Spleen (tissue), 11 donors: ENCODE measurements at regions not wholly inside any gene's neighbourhood (a gene's known extent, or its start where the extent isn't known, plus 50 kb on each side); places are given as distances from the start of the nearest gene placed in this dataset.

Source experiments
- DNase-seq: peaks from one replicate; pipeline ENCODE4 v3.0.0-alpha.2; 2020
- H3K27ac ChIP-seq, 8 donors: fragments of 200-600 bp; sonication (generic) in 7 of 8; 1 replicate in 4 of 8; 2 replicates in 4 of 8; pipeline versions ENCODE4 v1.5.0 to v1.8.0; 2016 to 2021; ENCODE audit warnings: inconsistent platforms in 4 of 8, mild to moderate bottlenecking in 4 of 8, moderate library complexity in 1 of 8
- H3K27me3 ChIP-seq, 7 donors: fragments of 200-600 bp; sonication (generic) in 6 of 7; replicated peaks in 1 of 7; 1 replicate in 4 of 7; 2 replicates in 3 of 7; pipeline versions ENCODE4 v1.5.0 to v1.8.0; 2016 to 2021; ENCODE audit warnings: inconsistent platforms in 3 of 7, mild to moderate bottlenecking in 1 of 7
- H3K36me3 ChIP-seq, 6 donors: fragments of 200-600 bp; sonication (generic) in 5 of 6; 1 replicate in 4 of 6; 2 replicates in 2 of 6; pipeline versions ENCODE4 v1.5.0 to v1.8.0; 2016 to 2021; ENCODE audit warnings: inconsistent platforms in 2 of 6
- H3K4me1 ChIP-seq, 6 donors: fragments of 200-600 bp; sonication (generic) in 5 of 6; 1 replicate in 3 of 6; 2 replicates in 3 of 6; pipeline versions ENCODE4 v1.5.0 to v1.8.0; 2016 to 2021; ENCODE audit warnings: inconsistent platforms in 3 of 6
- H3K4me3 ChIP-seq, 8 donors: fragments of 200-600 bp; sonication (generic) in 7 of 8; 1 replicate in 4 of 8; 2 replicates in 4 of 8; pipeline versions ENCODE4 v1.5.0 to v1.8.0; 2016 to 2021; ENCODE audit warnings: inconsistent platforms in 4 of 8, mild to moderate bottlenecking in 4 of 8, moderate library complexity in 2 of 8
- H3K9me3 ChIP-seq, 8 donors: fragments of 200-600 bp; sonication (generic) in 7 of 8; 1 replicate in 4 of 8; 2 replicates in 4 of 8; pipeline versions ENCODE4 v1.5.0 to v1.8.0; 2016 to 2021; ENCODE audit warnings: inconsistent platforms in 4 of 8
- POLR2A ChIP-seq, 3 donors: fragments of 450-650 bp; IDR thresholded peaks; one replicate each; pipeline ENCODE4 v1.5.1; 2017; ENCODE audit warnings: antibody characterized with exemption in 3 of 3, mild to moderate bottlenecking in 1 of 3
- POLR2AphosphoS5 ChIP-seq, 3 donors: sonication (generic); formaldehyde crosslinking; IDR thresholded peaks; one replicate each; pipeline ENCODE4 v1.5.1; 2017; ENCODE audit warnings: antibody characterized with exemption in 3 of 3
- WGBS, 5 donors: extraction: QIAGEN DNeasy Blood & Tissue Kit in 3 of 5; methylation state at CpG; one replicate each; pipeline versions ENCODE4 v1.1.5 to v1.1.7; 2013 to 2018; 5-methylcytosine and 5-hydroxymethylcytosine counted together
- intact Hi-C: fragments of 100-400 bp; cut with DNase I; formaldehyde crosslinking; loops from one replicate; pipeline ENCODE4 v1.15.0; 2023; ENCODE audit warnings: low total_unique reads
- TF ChIP-seq, protein P1 (sequence below), 11 experiments: fragments of 200-600 bp in 7 of 11; fragments of 450-650 bp in 4 of 11; sonication (generic) in 4 of 11; IDR thresholded peaks in 8 of 11; conservative IDR thresholded peaks in 3 of 11; 1 replicate in 7 of 11; 2 replicates in 4 of 11; pipeline versions ENCODE4 v1.4.0 to v1.8.0; 2016 to 2021; ENCODE audit warnings: antibody characterized with exemption in 11 of 11, inconsistent platforms in 4 of 11, mild to moderate bottlenecking in 1 of 11
- donor health status: healthy with polysubstance abuse.
- donor health status: DM: no; HTN: no; CAD: no; lungs with moderate emphysema.
- donor health status: DM: no; HTN: no; CAD: no.
- donor health status: Bipolar disorder and iron deficiency.
- donor health status: healthy.
- donor health status: DM: no; HTN: no; CAD: no.
- donor health status: DM: yes; HTN: yes; CAD: no.

DNA sequence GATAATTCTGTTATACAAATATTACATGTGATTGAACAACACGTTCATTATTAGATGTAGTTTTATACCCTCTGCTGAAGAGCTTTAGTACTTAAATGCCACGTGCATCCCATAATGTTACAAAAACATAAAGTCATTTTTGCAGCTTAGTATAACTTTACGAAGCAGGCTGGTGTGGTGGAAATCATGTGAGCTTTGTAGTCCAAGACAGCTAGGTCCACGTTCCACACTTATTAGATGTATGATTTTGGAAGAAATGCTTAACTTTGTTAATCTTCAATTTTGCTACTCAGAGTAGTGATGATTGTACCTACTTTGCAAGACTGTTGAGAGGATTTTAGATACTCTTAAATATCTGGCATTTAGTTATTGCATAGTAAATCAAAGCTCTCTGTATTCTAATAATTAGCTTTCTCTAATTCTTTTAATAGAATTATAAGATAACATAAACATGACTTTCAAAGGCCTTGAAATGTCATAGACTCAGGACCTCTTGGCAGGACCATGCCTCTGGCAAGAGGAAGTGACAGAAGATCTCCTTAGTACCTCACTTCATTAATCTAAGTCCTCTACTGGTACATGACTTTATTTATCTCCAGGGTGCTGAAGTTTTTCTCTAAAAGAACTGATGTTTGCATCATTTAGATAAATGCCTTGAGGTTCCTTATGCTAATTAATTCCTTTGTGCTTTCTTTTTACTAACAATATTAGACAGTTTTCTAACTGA lies 153.7 kb downstream of the PCDH20 start:
- 72 to 87% (median 82%) methylated on average over 4 of the region's 4 CpGs for WGBS, 5 donors
- Histone ChIP-seq H3K9me3 (peaks cover 0 to 4% (median 0%) of the 10 kb centered on the region in 8 donors), H3K4me1 (no peaks in the 10 kb centered on the region), H3K4me3 (no peak overlapping the region), H3K27me3 (no peaks in the 10 kb centered on the region), H3K36me3 (no peaks in the 10 kb centered on the region), H3K27ac (no peak overlapping the region)
- intact Hi-C loops = no loop called here
- no peak for DNase-seq
- TF ChIP-seq POLR2A (IDR thresholded peaks at IDR 0.05) (no peak), POLR2AphosphoS5 (IDR thresholded peaks at IDR 0.05) (no peak)
- TF ChIP-seq, protein P1, sequence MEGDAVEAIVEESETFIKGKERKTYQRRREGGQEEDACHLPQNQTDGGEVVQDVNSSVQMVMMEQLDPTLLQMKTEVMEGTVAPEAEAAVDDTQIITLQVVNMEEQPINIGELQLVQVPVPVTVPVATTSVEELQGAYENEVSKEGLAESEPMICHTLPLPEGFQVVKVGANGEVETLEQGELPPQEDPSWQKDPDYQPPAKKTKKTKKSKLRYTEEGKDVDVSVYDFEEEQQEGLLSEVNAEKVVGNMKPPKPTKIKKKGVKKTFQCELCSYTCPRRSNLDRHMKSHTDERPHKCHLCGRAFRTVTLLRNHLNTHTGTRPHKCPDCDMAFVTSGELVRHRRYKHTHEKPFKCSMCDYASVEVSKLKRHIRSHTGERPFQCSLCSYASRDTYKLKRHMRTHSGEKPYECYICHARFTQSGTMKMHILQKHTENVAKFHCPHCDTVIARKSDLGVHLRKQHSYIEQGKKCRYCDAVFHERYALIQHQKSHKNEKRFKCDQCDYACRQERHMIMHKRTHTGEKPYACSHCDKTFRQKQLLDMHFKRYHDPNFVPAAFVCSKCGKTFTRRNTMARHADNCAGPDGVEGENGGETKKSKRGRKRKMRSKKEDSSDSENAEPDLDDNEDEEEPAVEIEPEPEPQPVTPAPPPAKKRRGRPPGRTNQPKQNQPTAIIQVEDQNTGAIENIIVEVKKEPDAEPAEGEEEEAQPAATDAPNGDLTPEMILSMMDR (IDR thresholded peaks at IDR 0.05 in 8 of 11, conservative IDR thresholded peaks at IDR 0.05 in 3 of 11) = no peak

DNA sequence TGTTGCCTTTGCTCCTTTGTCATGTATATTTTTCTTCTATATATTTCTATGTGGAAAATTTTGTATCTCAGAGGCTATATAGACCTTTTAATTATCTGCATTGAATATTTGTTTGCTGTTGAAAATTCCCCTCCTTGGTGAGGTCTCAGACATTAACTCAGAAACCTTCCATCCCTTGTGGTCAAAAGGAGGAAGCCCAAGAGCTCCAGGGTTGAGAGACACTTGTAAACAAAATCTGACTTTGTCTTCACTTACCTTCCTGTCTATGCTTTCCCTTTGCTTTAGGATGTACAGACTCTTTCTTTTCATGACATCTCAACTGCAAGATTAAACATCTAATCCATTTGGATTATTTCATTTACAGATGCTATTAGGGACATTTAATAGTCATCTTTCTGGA lies 157.5 kb downstream of the PCDH20 start:
- no peak for DNase-seq
- Histone ChIP-seq H3K27ac (no peak overlapping the region), H3K4me3 (no peak overlapping the region), H3K4me1 (no peaks in the 10 kb centered on the region), H3K9me3 (no peaks in the 10 kb centered on the region), H3K27me3 (no peaks in the 10 kb centered on the region), H3K36me3 (no peaks in the 10 kb centered on the region)
- intact Hi-C loops = no loop called here
- TF ChIP-seq POLR2AphosphoS5 (IDR thresholded peaks at IDR 0.05) (no peak), POLR2A (IDR thresholded peaks at IDR 0.05) (no peak)
- TF ChIP-seq, protein P1 (IDR thresholded peaks at IDR 0.05 in 8 of 11, conservative IDR thresholded peaks at IDR 0.05 in 3 of 11) = no peak

DNA sequence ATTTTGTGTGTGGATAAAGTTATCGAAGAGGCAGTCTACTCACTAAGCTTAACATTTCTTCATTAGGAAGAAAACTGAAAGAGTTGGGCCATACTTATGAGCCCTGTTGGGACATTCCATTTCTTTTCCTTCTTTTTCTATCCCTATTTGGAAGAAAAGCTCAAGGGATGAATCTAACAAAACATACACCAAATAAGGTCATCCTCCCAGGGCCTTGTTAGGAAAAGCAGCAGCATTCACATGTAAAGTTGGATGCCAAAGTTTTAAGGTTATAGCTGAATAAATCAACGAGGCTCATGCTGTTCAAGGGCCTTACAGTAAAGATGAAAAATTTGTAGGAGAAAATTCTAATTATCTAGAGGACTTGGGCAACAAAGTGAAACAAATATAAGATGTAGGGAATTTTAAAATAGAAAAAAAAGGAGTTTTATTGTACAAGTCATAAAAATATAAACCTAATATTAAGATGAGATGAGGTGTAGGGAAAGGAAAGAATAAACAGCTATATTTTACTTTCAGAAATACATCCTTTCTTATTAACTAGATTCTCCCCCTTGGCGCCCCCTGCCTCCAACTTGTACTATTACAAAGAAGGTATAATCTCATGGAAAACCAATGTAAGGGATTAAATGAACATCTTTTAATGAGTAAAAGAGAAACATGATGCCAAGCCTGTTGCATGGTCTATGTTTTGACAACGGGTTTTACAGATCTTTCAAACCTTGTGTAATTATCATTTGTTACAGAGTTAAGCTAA lies 160.4 kb downstream of the PCDH20 start:
- intact Hi-C loops = no loop called here
- Histone ChIP-seq H3K27me3 (no peaks in the 10 kb centered on the region), H3K27ac (no peak overlapping the region), H3K4me3 (no peak overlapping the region), H3K36me3 (no peaks in the 10 kb centered on the region), H3K9me3 (no peaks in the 10 kb centered on the region), H3K4me1 (no peaks in the 10 kb centered on the region)
- DNase-seq = no peak
- WGBS, 5 donors = 61 to 76% (median 67%) methylated on average over 4 of the region's 4 CpGs
- TF ChIP-seq POLR2AphosphoS5 (IDR thresholded peaks at IDR 0.05) = no peak
- TF ChIP-seq POLR2A (IDR thresholded peaks at IDR 0.05) = no peak
- TF ChIP-seq, protein P1 (IDR thresholded peaks at IDR 0.05 in 8 of 11, conservative IDR thresholded peaks at IDR 0.05 in 3 of 11) = no peak

DNA sequence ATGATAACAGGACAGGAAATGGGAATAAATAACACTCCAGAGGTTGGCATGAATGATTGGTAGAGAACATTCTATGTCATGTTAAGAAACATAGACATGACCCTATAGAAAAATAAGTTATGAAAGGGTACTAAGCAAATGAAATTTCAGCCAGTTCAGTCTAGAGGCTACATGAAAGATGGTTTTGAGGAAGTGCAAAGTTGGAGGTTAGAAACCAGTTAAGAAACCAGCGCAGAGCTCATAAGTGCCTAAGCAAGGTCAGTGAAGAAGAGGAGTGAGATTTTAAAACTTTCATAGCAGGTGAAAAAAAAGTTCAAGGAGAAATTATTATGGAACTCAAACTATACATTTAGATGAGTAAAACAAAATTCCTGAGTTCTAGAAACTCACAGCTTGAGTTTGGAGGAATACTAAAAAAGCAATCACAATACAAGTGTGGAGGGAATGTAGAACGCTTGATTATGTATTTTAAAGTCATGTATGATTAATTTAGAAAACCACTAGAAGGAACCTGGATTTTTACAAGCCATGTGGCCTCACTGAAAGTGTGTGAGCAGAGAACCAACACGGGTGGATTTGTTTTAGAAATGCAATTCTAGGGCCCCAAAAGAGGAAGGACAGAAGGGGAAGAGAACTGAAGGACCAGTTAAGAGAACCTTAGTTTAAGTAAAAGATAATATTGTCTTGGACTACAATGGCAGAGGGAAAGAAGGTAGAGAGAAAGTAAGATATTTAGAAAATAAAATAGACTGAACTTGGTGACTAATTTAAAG lies 162.4 kb downstream of the PCDH20 start:
- no peaks in the 10 kb centered on the region for H3K4me1 ChIP-seq
- no peaks in the 10 kb centered on the region for H3K27me3 ChIP-seq
- no peaks in the 10 kb centered on the region for H3K36me3 ChIP-seq
- no peak for TF ChIP-seq POLR2AphosphoS5 (IDR thresholded peaks at IDR 0.05)
- TF ChIP-seq, protein P1 (IDR thresholded peaks at IDR 0.05 in 8 of 11, conservative IDR thresholded peaks at IDR 0.05 in 3 of 11) = no peak
- TF ChIP-seq POLR2A (IDR thresholded peaks at IDR 0.05) = no peak
- intact Hi-C loops = no loop called here
- WGBS, 5 donors = 47 to 58% (median 53%) methylated on average over 3 of the region's 3 CpGs
- DNase-seq = no peak
- no peak overlapping the region for H3K4me3 ChIP-seq
- H3K27ac ChIP-seq = no peak overlapping the region
- H3K9me3 ChIP-seq = no peaks in the 10 kb centered on the region
